GM19452 (cell line): ENCODE measurements at regions not wholly inside any gene's neighbourhood (a gene's known extent, or its start where the extent isn't known, plus 50 kb on each side); places are given as distances from the start of the nearest gene placed in this dataset.
"Not testable (repeated sequence)": the region's sequence is repeated elsewhere in the genome, so short reads cannot be mapped to it uniquely, and the experiment has no call there.

Experiments
- ATAC-seq: cut with Tn5 transposase; IDR thresholded peaks from one replicate; pipeline ENCODE4 v1.9.1; 2021; ENCODE audit not compliant: unreplicated experiment

DNA sequence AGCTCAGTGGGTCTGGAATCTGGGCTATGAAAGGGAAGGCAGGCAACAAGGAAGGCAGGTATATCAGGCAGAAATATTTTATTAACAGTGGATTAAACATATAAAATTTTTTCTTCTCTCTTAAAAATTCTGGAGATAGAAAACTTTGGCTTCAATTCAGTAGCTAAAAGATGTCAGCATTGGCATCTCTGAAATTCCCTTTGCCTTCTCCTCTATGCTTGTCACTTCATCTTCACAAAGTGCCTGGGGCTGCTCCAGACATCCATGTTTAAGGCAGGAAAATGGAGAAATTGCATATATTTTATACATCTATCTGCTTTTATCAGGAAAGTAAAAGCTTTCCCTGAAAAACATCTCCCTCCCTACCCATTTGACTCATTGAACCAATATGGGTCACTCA, 894.1 kb upstream of the API5 start:
- ATAC-seq, result no peak

- ATAC-seq, result no peak
These were observed 889.7 kb upstream of the API5 start for GRCh38 chr11:42422090-42422489.

DNA sequence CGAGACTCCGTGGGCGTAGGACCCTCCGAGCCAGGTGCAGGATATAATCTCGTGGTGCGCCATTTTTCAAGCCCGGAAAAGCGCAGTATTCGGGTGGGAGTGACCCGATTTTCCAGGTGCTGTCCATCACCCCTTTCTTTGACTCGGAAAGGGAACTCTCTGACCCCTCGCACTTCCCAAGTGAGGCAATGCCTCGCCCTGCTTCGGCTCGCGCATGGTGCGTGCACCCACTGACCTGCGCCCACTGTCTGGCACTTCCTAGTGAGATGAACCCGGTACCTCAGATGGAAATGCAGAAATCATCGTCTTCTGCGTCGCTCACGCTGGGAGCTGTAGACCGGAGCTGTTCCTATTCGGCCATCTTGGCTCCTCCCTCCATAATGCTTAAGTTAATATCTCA, 876.9 kb upstream of the API5 start:
- not testable (repeated sequence) for ATAC-seq

GRCh38 chr11:42444406-42444805, 867.4 kb upstream of the API5 start:
- ATAC-seq, result no peak

DNA sequence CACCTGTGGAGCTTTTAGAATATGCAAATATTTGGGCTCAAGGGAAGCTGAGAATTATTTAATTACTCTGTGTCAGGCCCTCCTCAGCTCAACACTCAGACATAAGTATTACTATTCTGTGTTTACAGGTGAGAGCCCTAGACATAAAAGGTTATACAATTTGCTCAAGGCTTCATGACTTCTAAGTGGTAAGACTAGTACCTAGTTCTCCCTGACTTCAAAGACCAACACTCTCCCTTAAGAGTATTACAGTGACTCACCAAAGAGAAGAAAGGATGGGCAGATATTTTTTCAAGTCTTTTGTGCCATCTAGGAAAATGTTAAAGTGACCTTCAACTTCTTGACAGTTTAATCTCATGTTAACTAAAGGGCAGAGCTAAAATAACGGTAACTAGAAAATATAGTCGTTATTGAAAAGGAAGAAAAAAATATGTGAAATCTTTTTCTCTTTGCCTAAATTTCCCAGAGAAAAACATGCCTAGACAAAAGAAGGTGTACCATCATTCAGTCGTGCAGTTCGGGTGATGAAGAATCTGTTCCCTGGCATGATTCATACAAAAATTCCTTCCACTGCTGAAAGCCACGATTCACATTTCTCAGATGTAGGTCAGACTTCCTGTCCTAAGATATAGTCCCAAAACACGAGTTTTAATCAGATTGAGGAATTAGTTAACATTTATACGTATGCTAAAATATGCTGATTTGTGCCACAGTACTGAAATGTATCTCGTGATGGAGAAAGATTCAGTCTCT, 849.1 kb upstream of the API5 start:
- no peak for ATAC-seq

DNA sequence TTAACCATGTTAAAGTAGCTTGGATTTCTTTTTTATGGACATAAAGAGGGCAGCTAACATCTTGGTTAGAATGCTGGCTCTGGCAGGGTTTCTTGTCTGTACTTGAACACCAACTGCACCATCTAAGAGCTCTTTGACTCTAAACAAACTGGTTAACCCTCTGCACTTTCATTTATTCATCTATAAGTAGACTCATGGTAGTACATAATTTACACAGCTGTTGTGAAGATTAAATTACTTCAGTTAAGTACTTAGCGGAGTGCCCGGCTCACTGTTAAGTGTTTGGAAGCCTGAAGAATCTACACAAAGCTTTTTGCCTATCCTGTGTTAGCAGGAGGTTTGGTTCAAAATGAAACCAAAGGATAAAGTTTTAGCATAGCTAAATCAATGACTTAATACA, 846.2 kb upstream of the API5 start:
- no peak for ATAC-seq

DNA sequence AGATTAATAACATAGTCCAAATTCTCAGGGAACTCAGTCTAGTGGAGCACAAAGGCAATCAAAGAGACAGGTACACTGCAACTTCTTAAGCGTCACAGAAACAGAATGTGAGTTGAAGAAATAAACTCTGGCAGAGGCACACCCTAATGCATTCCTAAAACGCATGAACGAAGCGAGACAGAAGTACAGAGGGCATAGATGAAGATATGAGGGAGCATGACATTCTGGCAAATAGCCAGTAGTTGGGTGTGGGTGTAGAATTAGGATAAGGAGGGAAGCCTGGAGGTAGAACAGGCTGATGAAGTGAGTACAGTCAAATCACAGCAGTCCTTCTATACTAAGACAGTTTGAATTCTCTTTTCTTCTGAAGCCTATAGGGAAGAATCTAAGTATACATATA, 838.7 kb upstream of the API5 start:
- no peak for ATAC-seq

GRCh38 chr11:42482822-42483221, 829.0 kb upstream of the API5 start:
- ATAC-seq, result no peak

DNA sequence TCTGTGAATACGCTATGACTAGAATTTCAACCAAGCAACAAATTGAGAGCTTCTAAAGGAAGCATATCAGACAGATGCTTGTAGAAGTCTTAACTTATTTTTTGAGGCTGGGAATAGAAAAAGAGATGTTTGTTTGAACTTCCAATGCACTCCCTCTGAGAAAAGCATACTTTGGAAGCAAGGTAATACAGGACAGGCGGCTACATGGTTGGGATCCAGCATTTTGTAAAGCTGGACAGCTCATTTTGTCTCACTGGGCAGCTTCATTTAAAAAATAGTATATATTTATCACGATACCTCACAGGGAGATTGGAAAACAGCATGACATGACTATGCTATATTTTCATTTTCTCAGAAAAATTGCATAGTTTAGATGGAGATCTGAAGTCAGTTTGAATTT, 821.3 kb upstream of the API5 start:
- no peak for ATAC-seq

- no peak for ATAC-seq
These were observed 817.3 kb upstream of the API5 start for GRCh38 chr11:42494459-42494858.

GRCh38 chr11:42498971-42499370, 812.8 kb upstream of the API5 start:
- ATAC-seq, result no peak

DNA sequence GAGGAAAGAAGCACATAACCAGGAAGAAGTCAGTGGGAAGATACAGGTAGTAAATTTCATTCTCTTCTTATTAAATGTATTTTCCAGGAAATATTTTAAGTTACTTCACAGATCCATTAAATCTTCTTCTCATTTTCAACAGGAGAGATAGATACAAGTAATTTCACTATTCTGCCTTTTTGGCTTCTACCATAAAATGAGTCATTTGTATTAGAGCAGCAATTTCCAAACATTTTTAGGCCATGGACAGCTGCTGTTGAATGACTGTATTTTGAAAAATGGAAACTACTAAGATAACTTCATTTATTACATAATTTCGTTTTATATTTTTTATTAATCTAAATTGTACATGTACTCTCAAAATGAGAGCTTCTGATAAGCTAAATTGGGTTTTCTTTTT, 809.6 kb upstream of the API5 start:
- ATAC-seq, result no peak

DNA sequence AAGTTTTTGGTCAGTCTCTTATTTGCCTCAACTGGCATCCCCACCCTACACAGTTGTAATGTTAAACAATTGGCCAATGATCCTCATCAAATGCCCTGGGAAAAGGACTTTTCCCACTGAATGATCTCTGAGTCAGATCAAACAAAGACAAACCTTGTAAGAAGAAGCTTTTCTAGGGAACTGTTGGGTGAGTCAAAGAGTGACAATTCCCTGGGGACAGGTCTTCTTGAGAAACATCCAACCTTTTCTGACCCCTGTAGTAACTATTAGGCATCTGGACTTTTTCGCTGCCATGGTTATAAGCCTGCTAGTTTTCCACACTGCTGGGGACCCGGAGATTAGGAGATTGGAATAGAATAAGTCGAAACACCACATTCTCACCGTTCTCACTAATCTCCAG, 789.8 kb upstream of the API5 start:
- no peak for ATAC-seq

DNA sequence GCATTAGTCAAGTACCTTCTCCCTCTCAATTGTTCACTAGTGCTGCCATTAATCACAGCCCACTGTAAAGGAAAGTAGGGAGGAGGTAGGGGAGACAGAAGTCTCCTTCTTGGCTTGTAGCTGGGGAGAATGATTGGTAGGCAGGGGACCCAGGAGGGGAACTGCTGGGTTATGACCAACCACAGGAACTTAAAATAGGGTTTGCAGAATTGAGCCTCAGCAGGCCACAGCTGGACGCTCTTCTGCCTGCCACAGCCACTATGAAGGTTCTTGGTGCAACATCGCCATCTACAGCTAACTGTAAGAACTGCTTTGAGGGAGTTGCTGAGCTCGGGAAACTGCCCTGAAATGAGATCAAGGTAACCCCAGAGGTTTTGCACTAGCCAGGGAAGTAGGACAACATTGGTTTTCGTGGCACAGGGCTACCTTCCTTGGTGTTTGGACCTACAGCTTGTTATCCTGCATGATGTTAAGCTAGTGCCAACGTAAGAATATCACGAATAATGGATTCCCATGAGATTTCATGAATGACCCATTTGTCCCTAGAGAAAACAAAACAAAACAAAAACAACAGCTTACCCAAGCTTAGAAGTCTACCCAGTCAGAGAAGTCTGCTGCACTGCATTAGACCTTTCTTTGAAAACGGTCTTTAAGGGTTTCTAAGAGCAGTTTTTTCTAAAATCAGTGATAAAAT, 787.1 kb upstream of the API5 start:
- peak; percentile 97 for ATAC-seq

DNA sequence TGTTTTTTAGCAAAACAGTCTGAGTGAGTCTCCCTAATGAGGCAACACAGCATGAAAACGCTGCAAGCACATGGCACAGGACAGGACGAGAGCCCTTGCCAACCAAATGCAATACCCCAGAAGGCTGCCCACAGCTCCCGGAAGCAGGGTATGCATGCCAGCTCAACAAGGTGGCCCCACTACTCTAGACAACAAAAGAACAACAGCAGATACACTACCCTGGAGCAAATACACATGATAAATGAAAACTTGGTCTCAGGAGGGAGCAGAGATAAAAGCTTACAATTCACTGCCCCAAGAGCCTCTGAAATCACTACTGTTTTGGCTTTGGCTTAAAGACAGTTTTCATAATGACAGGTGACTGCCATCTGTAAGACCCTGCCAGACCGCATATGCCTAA, 785.4 kb upstream of the API5 start:
- ATAC-seq, result no peak

DNA sequence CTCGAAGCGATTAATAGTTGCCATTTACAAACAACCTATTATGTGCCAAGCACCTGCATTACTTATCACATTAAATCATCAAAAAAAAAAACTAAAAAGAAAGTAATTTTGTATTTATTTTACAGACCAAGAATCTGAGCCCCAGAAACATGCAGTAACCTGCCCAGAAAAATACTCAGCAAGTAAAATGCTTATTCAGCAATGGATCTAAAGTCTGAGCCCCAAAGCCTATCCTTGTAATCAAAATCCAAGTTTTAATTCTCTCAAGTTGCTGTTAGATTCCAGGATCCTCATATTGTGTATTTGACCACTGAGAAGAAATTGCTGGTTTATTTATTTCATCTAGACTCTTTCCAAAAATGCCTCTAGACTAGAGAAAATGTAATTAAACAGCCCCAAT, 783.3 kb upstream of the API5 start:
- ATAC-seq, result no peak

- ATAC-seq, result no peak
These were observed 782.9 kb upstream of the API5 start for GRCh38 chr11:42528911-42529310.

DNA sequence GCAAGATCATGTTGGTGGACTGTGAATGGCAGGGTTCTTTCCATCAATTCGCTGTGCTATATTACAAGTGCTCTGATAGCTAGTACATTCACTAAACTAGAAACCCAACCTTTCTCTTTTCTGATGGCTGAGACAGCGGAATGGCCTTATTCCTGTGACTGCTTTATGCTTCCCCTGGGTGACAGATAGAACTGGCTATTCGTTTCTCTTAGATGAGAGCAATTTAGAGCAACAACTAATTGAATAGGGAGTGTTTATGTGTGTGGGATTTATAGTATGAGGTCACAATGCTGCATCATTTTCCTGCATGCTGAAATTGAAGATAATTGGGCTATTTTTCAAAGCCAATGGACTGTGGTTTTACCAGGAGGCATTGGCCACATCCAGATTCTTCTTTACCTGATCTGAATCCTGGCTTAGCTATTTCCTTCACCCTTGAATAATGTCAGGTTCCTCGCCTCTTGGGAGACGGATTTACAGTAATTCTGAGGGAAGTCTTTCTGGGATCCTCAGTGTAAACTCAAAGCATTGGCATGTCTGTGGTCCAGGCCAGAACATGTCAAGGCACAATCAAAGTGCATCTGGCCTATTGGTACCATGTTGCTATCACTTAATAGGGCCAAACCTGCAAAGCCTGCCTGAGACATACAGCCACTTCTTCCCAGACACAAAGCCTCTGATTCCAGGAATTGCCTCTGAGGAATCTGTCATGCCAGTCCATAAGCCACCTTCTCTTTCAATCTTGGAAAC, 775.0 kb upstream of the API5 start:
- ATAC-seq, result no peak

DNA sequence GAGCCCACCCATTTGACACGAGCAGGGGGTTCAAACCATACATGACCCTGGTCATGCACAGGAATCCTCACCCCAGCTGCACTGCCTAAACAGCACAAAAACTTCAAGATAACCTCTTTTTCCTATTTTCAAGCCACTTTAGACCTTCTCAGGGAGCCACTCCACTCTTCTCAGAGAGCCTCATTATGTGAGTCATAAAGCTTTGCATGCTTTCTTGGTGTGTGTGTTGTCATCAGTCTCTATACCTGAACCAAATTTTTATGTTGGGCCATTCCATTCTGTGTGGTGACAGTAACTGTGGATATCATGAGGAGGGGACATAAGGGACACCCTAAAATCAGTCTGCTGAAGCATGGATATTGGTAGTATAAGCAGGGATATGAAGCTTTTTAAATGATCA, 769.5 kb upstream of the API5 start:
- no peak for ATAC-seq

- no peak for ATAC-seq
These were observed 767.9 kb upstream of the API5 start for GRCh38 chr11:42543844-42544419.

DNA sequence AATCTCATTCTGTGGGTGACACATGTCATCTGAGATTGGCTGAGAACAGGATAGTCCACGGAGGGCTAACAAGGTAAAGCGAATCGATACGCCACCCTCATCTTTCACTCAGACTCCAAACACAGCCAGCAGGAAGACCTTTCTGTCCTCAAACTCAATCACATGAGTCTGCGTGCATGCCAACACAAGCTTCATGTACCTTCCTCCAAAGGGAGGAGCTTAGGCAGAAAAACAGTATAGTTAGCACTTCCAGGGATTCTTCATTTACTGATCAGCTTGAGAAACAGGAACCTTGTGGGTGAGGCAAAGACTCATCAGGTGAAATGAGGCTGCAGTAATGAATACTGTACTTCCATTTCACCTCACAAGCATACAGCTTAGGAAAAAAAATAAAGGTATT, 767.1 kb upstream of the API5 start:
- ATAC-seq, result no peak

GRCh38 chr11:42545954-42546353, 765.8 kb upstream of the API5 start:
- no peak for ATAC-seq
